Activated effector memory CD4-positive, alpha-beta T cell treated with anti-CD3 and anti-CD28 coated beads, Interleukin-2, amount 50 U/mL, for 16 hours (primary cell): ENCODE measurements at regions not wholly inside any gene's neighbourhood (a gene's known extent, or its start where the extent isn't known, plus 50 kb on each side); places are given as distances from the start of the nearest gene placed in this dataset.
"Not testable (repeated sequence)": the region's sequence is repeated elsewhere in the genome, so short reads cannot be mapped to it uniquely, and the experiment has no call there.

Source experiments
- DNase-seq: peaks from one replicate; pipeline ENCODE4 v3.0.0-alpha.2; 2020

DNA sequence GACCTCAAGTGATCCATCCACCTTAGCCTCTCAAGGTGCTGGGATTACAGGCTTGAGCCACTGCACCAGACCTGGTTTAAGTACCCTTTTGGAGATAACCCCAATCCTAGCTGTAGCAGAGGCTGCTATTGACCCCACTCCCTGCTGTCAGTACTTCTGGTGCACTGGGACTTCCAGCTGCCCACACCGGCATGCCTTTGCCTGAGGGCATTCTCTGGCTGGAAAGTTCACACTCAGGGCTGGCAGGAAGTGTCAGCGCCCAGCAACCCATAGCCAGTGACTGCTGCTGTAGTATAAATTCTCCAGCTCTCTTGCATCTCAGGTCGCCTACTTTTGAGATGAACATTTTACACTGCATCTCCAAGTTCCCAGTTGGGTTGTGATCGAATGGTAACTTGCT lies 75.3 kb downstream of the UTRN start:
- no peak for DNase-seq

DNA sequence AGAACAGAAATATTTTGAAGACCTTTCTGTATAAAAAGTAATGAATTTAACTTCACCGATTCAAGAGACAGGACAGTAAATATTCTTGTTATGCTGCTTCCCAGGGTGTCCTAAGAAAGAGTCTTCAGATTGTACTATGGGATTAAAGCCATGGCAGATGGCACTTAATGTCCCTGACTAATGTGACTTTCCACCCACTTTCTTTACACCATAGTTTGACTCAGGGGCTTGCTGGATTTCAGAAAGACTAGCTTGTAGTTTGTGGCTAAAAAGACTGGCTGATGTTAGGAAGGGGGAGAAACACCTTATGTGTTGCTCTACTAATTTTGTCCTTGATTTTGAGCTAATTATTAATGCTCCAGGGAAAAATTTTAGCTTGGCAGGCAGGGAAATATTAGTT lies 75.9 kb downstream of the UTRN start:
- DNase-seq = no peak

DNA sequence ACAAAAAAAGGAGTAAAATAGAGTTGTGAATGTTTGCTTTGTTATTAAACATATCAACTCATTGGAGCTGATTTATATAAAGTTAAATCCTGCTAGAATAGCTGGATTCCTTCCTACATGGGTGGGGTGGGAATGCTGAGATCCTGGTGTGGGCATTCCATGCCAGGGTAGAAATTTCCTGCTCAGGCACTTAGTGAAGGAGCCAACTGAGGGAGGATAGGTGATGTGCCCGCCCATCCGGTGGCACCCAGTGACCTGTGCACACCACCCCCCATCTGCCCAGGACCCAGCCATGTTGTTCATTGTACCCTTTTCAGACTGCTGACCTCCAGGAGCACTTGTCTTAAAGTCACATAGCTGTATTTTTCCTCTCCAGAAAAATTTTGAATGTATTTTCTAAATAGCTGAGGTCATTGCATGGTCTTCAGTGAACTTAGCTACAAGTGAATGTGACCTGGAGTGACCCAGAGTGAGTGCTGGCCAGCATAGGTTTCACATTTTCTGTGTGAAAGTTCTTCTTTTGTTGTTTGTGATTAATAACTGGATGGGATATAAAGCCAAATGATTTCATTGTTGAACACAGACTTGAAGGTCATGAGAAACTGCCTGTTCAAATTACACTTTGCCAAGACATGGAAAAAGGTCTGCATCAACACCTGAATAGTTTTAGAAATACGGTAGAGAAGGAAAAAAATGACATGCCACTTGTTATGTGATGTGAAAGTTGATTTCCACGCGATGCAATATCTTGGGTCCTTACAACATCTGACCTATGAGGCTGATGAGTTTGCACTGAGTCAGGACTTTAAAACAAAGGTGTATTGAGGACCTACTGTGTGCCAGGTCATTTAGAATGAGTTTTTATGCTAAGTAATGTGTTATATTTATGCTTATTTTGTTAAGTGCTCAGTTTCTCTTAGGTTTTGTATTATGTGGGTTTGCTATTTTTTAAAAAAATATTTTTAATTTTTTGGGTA lies 77.2 kb downstream of the UTRN start:
- no peak for DNase-seq

DNA sequence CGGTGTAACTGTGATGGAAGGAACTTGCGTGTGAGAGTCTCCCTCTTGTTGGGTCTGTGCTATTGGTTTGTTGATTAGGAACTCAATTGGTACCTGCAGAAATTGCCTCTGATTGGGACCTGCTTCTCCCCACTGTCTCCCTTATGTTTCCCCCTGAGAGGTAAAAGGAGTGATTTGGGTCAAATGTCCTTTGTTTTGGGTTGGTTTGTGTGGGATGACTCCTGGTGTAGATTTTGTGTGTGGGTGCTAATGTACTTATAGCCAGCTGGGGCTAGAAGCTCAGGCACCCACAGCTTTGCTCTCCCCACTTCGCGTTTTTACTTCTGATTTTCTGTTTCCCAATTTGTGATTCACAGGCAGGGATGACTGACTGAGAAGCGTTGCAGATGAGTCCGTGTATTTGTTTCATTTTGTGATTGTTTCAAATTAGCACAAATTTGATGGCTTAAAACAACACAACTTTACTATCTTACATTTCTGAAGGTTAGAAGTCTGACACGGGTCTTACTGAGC lies 79.1 kb downstream of the UTRN start:
- no peak for DNase-seq

DNA sequence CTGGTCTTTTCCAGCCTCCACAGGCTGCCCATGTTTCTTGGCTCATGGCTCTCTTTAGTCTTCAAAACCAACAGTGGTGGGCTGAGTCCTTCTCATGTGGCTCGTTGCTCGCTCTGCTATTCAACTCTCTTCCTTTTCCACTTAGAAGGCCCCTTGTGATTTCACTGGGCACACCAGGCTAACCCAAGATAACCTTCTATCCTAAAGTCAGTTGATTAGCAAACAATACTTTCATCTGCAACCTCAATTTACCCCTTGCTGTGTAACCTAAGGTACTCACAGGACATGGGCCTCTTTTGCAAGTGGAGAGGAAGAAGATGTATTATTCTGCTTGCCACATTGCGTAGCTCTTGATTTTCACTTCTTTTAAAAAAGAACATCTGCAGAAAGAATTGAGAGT lies 79.6 kb downstream of the UTRN start:
- no peak for DNase-seq

DNA sequence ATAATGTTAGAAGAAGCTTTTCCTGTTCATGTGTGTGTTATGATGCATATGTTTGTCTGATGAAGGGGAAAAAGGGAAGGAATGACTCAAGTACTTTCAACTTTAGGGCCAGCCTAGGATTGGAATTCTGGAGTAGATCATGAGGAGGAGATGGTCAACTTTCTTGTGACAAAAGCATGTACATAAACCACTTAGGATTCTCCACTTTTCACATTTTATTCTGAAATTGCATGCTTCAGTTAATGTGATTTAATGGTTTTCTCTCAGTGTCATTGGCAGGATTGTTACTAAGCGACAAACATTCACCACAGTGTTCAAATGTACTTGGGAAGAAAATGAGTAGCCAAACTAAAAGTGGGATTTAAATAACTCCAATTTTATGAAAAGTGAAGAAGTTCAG lies 80.1 kb downstream of the UTRN start:
- DNase-seq = no peak

DNA sequence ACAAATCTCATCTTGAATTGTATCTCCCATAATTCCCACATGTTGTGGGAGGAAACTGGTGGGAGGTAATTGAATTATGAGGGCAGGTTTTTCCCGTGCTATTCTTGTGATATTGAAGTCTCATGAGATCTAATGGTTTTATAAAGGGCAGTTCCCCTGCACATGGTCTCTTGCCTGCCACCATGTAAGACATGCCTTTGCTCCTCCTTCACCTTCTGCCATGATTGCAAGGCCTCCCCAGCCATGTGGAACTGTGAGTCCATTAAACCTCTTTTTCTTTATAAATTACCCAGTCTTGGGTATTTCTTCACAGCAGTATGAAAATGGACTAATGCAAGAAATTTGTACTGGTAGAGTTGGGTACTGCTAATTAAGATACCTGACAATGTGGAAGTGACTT lies 84.6 kb downstream of the UTRN start:
- DNase-seq = not testable (repeated sequence)

DNA sequence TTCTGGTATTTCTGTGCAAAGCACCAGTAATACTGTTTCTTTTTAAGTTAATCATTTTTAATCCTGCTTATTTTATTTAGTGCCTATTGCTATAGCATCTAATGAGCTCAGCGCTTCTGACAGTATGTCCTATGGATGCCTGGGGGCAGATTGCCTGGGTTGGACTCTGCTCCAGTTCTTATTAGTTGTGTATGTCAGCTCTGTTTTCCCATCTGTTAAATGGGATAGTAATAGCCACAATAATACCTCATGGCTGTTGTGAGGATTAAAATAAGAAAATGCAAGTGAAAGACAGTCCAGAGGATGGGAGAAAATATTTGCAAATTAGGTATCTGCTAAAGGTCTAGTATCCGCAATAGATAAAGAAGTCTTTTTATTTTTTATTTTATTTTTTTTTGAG lies 87.0 kb downstream of the UTRN start:
- DNase-seq = no peak

DNA sequence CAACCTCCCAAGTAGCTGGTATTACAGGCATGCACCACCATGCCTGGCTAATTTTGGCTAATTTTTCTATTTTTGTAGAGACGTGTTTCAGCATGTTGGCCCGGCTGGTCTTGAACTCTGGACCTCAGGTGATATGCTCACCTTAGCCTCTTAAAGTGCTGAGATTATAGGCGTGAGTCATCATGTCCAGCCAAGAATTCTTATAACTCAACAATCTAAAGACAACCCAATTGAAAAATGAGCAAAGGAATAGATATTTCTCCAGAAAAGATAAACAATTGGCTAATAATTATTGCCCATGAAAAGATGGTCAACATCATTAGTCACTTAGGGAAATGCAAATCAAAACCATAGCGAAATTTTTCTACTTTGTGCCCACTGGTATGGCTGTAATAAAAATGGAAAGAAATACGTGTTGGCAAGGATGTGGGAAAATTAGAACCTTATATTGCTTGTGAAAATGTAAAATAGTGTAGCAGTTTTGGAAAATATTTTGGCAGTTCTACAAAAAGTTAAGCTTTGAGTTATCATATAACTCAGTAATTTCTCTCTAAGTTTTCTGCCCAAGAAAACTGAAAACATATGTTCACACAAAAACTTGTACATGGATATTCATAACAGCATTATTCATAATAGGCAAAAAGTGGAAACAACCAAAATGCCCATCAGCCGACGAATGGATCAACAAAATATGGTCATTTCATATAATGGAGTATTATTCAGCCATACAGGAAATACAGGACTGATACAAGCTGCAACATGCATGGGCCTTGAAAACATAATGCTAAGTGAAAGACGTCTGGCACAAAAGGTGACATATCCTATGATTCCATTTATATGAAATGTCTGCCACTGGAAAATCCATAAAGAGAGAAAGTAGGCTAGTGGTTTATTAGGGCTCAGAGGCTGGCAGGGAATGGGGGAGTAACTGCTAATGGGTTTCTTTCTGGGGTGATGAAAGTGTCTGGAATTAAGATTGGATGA lies 87.8 kb downstream of the UTRN start:
- DNase-seq = no peak

DNA sequence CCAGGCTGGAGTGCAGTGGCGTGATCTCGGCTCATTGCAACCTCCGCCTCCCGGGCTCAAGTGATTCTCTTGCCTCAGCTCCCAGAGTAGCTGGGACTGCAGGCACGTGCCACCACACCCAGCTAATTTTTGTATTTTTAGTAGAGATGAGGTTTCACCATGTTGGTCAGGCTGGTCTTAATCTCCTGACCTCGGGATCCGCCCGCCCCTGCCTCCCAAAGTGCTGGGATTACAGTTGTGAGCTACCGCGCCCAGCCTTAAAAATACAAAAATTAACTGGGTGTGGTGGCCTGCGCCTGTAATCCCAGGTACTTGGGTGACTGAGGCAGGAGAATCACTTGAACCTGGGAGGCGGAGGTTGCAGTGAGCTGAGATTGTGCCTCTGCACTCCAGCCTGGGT lies 89.4 kb downstream of the UTRN start:
- DNase-seq = not testable (repeated sequence)

DNA sequence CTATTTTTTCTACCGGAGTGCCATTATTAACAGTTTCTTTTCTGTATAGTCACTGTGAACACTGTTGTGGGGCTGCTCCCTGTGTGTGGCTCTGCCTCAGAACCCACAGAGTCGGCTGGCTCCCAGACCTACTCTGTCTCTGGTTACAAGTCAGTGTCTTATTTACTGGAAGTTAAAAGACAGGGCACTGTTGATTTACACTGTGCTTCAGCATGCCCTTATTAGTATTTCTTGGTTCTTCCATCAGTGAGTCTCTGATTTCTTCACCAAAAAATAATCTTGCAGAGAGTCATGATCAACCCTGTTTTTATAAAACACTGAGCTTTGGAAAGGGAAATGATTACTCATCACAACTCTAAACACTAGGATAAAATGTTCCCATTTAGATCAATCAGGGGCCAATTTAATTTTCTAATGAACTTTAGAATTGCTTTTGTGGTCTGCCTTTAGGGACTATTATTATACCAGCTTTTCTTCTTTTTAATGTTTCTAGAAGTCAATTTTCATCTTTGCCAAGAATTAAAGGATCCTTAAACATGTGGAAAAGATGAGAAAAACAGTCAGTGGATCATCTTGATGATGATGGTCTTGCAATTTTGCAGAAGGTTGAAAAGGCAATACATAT lies 92.6 kb downstream of the UTRN start:
- no peak for DNase-seq

DNA sequence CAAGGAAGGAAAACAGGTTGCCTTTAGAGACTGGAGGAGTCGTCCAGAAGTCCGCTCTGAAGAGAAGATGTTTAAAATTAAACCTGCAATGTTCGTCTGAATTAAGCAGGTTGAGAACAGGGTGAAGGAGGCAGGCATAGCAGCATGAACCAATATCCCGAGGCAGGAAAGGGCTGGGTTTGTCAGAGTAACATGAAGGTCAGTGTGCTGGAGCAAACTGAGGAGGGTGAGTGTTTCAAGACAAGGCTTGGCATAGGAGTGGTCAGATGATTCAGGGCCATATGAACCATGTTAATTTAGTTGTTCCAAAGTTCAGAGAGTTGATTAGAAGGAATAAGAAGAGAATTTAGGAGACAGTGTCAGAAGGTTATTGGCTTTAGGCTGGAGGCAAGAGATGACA lies 93.3 kb downstream of the UTRN start:
- no peak for DNase-seq

DNA sequence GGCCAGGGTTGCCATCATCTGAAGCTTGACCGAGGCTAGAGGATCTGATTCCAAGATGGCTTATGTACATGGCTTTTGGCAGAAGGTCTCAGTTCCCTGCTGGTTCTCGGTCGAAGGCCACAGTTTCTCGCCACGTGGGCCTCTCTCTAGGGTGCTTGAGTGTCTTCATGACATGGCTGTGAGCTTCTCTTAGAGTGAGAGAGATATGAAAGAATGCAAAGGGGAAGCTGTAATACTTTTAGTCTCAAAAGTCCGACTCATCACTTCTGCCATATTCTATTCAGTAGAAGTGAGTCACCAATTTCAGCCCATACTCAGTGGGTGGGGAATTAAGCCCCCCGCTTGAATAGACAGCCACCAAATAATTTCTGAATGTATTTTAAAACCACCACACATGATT lies 94.2 kb downstream of the UTRN start:
- DNase-seq = no peak

DNA sequence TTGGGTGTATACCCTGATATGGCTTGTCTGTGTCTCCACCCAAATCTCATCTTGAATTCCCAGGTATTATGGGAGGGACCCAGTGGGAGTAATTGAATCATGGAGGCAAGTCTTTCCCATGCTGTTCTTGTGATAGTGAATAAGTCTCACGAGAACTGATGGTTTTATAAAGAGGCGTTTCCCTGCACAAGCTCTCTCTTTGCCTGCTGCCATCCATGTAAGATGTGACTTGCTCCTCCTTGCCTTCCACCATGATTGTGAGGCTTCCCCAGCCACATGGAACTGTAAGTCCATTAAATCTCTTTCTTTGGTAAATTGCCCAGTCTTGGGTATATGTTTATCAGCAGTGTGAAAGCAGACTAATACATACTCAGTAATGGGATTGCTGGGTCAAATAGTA lies 96.4 kb downstream of the UTRN start:
- DNase-seq = not testable (repeated sequence)

DNA sequence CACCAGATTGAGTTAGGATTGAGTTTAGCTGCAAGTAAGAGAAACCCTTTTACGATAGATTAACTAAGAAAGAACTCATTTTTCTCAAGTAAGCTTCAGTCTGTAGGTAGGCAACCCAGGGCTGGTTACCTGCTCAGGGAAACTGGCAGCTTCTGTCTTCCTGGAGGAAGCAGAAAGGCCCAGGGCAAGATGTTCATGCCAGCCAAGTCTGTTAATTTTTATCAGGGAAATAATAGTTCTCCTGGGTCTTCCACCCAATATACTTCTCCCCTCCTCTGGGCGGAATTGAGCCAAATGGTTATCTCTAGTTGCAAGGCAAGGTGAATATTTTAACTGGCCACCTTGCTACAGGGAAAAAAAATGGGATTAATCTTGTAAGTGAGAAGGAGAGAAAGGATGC lies 98.2 kb downstream of the UTRN start:
- DNase-seq = no peak

DNA sequence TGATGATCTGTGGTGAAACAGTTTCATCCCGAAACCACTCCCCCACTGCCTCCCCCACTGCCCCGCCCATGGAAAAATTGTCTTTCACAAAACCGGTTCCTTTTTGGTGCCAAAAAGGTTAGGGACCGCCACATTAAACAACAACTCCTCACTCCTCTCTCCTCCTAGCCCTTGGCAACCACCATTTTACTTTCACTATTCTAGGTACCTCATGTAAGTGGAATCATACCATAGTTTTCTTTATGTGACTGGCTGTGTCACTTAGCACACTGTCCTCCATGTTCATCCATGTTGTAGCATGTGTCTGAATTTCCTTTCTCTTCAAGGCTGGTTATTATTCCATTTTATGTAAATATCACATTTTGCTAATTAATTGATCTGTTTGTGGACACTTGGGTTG lies 99.3 kb downstream of the UTRN start:
- no peak for DNase-seq

DNA sequence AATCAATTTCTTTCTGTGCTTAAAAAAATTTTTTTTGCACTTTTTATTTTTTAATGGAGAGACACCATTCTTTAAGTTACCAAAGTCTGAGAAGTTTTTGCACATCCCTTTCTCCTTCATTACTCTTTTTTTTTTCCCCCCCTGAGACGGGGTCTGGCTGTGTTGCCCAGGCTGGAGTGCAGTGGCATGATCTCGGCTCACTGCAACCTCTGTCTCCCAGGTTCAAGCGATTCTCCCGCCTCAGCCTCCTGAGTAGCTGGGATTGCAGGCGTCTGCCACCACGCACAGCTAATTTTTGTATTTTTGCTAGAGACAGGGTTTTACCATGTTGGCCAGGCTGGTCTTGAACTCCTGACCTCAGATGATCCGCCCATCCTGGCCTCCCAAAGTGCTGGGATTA lies 104.3 kb downstream of the UTRN start:
- not testable (repeated sequence) for DNase-seq

DNA sequence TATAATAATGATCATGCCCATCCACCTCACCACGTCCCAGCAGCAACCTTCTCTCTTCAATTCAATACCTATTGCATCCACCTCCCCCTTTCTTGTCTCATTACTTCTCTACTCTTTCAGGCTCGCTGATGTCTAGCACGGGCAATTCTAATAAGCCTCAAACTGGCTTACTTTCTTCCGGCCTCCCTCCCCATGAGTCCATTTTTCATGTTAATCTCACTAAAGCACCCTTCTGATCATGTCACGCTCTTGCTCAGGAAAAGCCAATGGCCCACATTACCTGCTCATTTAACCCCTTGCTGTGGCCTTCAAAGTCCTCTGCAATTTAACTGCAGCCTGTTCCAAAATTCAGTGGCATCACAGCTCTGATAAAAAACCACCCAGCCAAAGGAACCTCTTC lies 105.1 kb downstream of the UTRN start:
- DNase-seq = no peak

DNA sequence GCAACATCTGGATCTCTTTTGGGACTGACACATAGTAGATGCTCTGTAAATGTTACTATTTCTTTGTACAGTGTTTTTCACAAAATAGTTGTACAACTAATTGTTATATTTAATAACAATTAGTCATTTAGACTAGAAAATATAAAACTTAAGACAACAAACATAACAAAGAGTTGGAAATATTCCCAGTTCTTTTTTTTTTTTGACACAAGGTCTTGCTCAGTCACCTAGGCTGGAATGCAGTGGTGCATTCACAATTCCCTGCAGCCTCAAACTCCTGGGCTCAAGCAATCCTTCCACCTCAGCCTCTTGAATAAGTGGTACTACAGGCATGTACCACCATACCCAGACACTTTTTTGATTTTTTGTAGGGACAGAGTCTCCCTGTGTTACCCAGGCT lies 105.8 kb downstream of the UTRN start:
- no peak for DNase-seq

DNA sequence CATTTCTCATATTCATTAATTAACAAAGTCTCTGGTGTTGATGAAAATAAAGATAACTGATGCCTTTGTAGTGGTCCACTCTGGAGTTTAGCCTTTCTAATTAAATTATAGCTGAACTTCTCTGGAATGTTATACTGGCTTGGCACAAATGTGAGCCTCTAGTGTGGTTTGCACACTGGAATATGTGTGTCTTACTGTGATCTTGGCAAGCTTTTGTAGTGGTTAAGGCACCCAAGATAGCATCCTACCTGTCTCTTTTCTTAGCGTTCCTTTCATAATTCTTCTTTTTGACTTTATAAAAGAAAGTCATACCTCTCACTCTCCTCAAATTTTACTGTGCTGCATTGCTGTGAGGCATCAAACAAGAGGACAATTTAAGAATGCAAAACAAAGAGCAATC lies 107.4 kb downstream of the UTRN start:
- no peak for DNase-seq

DNA sequence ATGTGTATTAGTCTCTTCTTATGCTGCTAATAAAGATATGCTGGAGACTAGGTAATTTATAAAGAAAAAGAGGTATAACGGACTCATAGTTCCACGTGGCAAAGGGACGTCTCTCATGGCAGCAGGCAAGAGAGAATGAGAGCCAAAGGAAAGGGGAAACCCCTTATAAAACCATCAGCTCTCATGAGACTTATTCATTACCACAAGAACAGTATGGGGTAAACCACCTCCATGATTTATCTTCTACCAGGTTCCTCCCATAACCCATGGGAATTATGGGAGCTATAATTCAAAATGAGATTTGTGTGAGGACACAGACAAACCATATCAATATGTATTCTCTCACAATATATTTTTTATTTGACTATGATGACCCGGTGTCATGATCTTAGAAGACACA lies 109.1 kb downstream of the UTRN start:
- no peak for DNase-seq

DNA sequence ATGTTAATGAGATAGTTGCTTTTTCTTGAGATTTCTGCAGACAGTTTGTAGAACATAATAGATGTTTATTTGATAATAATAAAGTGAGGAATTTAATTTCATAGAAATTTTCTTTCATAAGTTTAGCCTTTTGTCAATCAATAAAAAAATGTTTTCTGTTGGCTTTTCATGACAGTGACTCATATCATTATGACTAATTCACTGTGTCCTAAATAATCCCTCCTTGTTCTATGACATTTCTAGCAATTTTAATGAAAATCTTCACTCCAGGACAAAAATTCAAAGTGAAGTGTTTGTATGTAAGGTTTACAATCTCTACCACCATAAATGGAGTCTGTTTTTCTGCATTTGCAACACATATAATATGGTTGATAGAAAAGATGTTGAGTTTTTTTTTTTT lies 109.9 kb downstream of the UTRN start:
- DNase-seq = no peak

DNA sequence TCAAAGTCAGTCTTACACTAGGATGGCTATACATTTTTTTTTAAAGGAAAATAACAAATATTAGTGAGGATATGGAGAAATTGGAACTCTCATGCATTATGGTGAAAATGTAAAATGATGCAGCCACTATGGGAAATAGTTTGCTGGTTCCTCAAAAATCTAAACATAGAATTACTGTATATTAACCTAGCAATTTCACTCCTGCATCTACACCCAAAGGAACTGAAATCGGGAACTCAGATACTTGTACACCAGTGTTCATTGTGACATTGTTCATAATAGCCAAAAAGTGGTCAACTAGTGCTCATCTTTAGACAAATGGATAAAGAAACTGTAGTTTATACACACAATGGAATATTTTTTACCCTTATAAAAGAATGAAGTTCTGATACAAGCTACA lies 110.7 kb downstream of the UTRN start:
- no peak for DNase-seq
